GM18498 (cell line): ENCODE measurements at regions not wholly inside any gene's neighbourhood (a gene's known extent, or its start where the extent isn't known, plus 50 kb on each side); places are given as distances from the start of the nearest gene placed in this dataset.
"Not testable (repeated sequence)": the region's sequence is repeated elsewhere in the genome, so short reads cannot be mapped to it uniquely, and the experiment has no call there.

Experiments used
- ATAC-seq: cut with Tn5 transposase; IDR thresholded peaks from one replicate; pipeline ENCODE4 v1.9.1; 2021; ENCODE audit warnings: mild to moderate bottlenecking, moderate library complexity; ENCODE audit not compliant: unreplicated experiment

DNA sequence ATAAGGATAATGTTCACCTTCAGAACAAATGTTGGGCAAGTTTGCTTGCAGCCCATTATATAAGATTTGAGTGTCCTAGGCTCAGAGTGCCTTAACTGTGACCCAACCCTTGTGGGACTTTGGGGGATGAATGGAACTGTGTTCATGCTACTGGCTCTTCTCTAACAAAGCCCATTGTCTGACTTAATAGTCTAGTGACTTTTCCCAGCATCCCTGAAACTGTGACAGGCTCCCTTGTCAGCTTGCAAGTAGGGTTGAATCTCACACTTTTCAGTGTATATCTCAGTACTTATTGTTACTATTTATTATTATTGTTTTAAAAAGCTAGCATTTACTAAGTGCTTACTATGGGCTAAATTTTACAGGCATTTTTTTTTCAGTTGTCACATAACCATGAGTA, 1488.2 kb downstream of the KHDRBS2 start:
- ATAC-seq, result not testable (repeated sequence)

DNA sequence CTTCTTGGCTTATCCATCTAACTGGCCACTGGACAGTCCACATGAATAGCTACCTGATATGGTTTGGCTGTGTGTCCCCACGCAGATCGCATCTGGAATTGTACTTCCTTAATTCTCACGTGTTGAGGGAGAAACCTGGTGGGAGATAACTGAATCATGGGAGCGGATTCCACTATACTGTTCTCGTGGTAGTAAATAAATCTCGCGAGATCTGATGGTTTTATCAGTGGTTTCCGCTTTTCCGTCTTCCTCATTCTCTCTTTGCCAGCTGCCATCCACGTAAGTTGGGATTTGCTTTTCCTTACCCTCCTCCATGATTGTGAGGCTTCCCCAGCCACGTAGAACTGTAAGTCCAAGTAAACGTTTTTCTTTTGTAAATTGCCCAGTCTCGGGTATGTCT, 1496.4 kb downstream of the KHDRBS2 start:
- not testable (repeated sequence) for ATAC-seq

DNA sequence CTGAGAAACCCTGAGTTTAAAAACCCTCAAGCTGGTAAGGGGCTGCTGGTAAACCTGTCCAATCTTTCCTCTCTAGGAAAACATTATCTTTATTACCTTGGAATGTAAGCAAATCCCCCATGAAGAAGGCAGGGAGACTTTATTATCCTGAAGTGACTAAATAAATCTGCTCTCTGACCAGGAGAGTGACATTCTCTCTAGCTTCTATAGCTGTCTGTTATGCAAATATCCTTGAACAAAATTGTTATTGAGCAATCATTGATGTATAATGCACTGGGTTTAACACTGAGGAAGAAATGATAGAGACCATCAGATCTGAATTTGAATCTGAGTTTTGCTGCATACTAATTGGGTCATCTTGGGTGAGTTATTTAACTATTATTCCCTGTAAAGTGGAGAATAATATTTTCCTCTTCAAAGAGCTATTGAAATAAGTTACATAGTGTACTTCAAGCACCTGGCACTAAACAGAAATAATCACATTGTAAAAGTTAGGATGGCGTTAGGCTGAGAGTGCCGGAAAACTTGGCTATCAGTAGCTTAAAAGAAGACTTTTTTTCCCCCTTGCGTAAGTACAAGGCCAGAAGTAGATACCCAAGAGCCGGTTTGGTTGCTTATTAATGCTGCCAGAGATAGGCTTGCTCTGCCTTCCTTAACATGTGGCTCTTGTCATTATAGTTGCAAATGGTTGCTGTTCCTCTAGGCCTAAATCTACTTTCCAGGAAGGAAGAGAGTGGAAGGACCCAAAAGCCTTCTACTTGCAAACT, 1503.1 kb downstream of the KHDRBS2 start:
- ATAC-seq, result not testable (repeated sequence)

DNA sequence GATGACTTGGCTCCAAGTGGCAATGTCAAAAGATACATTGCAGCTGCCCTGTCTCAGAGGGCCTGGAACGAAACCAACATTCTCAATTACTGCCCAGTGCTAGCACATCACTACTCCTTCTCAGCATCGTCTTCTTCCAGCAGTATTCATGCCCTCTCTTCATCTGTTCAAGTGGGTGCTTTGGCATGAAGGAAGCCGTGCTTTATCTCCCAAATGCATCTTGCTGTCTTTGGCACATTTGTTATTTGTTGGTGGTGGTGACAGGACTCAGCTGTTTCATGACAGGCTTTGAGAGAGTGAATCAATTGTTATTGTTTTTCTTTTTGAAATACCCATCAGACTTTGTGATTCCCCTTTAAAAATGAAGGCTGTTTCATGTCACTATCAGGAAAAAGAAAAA, 1506.4 kb downstream of the KHDRBS2 start:
- ATAC-seq, result not testable (repeated sequence)

DNA sequence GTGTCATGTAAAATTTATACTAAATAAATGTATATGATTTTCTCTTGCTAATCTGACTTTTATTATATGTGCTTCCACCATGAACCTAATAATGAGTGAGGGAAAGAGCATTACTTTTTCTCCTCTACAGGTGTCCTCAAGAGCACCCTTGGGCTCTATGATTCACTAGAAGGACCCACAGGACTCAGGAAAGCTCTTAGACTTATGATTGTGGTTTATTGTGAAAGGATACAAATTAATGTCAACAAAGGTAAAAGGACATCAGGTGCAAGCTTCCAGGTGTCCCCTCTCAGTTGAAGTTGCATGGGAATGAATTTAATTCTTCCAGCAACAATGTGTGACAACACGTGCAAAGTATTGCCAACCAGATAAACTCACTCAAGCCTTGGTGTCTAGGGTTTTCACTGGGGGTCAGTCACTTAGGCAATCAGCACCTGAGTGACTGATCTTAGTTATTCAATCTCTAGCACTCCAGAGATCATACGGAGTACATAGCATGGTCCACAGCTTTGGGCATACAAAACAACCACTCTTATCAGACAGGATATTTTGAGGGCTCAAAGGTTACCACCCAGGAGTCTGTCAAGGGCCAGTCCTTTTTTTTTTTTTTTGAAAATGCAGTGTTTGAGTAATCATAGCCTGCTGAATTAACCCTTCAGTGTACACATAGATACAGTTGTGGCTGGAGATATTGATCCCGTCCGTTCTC, 1518.1 kb downstream of the KHDRBS2 start:
- ATAC-seq, result not testable (repeated sequence)

DNA sequence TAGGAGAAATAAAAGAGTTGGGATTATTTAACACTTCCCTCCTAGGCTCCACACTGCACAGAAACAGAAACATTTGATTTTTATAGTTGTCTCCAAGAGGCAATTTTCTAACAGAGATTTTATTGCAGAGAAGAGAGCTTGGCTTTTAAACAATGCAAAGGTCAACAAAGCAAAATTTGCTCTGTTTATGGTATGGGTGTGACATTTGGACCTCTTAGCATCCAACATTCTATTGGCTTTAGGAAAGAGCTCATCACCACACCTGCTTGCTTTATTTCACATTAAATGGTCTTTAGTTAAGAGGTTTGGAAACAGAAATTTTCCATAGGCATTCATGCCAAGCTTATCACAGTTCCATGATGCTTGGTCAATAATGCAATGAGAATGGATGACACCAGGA, 1520.7 kb downstream of the KHDRBS2 start:
- not testable (repeated sequence) for ATAC-seq

DNA sequence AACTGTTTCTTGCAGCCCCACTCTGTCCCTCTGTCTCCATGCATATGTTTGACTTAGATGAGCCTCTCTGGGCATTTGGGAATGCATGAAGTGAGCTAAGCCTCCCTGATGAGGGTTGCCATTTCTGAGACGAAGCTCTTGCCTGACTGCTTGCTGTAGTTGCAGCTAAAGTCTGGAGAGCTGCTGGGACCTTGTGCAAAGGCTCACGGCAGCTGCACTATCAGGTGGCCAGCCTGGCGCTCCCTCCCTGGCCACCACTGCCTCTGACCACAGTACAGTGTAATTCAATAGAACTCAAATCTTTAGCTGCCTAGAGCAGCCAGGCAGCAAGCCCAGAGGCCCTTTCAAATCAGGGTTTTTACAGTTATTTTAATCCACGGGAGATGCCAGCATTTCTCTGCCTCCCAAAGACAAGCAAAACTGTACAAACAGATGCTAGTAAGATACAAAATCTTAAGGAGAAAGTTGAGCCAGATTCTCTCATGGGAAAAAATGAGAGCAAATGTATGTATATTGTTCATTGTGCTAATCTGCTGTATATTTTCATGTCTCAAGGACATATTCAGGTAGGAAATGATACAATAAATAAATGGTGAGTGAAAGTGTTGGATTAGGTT, 1522.5 kb downstream of the KHDRBS2 start:
- ATAC-seq, result not testable (repeated sequence)

DNA sequence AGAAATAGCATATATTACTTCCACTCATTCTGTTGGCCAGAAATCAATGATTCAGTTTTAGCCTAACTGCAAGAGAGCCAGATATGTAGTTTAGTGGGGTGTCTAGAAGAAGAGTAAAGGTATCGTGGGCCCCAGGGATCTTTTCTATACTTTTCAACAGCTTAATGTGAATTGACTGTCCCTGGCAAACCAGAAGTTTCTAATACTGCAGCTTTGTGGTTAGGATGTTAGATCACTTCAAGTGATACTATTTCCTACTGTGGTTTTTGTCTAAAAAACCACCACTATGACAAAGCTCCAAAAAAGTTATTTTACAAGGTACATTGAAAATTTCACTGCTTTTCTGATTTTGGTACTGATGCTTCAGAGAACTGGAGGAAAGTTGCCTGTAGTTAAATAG, 1525.1 kb downstream of the KHDRBS2 start:
- not testable (repeated sequence) for ATAC-seq

DNA sequence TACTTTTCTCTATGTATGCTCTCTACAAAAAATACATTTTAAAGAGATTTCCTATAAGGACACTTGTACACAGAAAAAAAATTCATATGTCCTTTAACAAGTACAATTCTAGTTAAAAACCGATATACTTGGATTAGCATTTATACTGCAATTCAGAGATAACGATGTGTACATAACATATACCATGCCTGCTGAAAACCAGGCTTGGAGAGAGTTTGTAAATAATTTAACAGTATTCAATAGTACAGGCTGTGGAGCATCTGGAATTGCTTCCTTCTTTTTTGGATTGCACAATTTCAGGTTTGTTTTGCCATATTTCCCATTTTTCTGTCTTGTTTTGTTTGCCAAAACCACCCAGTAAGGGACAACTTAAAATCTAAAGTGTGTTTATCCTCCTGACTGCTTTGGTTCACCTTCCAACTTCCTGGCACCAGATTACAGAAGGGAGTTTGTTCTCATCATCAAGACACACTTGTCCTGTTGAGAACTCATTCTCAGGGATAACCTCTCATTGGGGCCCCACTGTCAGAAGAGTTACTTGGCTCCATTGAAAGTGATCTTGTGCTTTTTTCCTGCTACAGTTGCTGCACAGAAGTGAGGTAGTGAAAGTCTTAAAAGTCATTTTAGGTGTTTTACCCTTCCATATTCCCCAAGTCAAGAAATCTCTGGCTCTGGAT, 1526.7 kb downstream of the KHDRBS2 start:
- ATAC-seq, result not testable (repeated sequence)

DNA sequence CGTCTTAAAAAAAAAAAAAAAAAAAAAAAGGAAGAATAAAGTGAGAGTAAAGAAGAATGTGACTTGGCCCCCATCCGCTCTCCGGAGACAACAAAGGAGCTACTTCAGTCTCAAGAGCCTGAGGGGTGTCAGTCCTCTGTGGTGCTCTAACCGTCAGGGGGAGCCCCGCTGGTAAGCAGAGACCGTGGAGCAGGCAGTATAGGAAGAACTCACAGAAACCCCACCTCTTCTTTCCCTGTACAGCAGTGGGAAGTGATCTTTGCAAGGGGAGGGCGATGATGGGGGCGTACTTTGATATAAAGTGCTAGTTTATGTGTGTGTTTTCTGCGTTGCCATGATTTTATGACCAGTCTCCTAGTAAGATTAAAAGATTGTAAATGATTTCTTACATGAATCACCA, 1527.3 kb downstream of the KHDRBS2 start:
- ATAC-seq, result not testable (repeated sequence)

DNA sequence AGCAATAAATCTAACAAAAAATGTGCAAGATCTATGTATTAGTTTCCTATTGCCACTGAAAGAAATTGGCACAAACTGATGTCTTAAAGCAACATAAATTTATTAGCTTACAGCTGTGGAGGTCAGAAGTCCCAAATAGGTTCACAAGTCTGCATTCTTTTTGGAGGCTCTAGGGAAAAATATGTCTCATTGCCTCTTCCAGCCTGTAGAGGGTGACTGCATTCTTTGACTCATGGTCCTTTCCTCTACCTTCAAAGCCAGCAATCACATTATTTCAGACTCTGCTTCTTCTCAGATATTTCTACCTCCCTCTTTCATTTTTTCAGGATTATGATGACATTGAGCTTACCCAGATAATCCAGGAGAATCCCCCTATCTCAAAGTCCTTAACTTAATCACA, 1531.1 kb downstream of the KHDRBS2 start:
- ATAC-seq, result no peak

DNA sequence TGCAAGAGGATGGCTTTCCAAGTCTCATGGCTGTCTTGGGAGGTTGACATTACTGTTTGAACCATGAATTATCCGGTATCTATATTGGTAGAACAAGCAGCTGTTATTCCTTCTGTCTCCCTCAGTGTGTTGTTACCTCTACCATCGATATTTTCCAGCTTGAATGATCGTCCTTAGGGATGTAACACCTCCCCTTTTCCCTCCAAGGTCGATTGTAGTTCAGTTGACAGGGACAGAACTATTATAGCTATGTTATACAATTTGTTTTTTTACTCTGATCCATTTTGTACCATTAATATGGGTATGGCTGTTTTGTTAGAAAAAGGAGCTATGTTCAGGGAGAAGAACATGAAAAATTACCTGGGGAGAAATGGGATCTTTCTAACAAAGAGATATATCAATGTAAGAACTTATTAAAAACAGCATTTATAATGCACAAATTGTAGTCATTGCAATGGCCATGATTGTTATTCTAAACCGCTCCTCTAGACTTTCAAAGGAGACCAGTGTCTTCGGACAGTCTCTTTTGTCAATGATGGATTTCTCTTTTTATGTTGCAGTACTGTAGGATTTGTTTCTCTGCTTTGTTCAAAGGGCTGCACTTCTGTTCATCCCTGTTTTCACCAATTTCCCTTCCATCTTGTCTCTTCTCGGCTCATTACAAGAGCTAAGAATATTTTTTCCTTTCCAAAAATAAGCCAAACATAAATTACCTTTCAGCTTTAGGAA, 1535.5 kb downstream of the KHDRBS2 start:
- ATAC-seq, result not testable (repeated sequence)

DNA sequence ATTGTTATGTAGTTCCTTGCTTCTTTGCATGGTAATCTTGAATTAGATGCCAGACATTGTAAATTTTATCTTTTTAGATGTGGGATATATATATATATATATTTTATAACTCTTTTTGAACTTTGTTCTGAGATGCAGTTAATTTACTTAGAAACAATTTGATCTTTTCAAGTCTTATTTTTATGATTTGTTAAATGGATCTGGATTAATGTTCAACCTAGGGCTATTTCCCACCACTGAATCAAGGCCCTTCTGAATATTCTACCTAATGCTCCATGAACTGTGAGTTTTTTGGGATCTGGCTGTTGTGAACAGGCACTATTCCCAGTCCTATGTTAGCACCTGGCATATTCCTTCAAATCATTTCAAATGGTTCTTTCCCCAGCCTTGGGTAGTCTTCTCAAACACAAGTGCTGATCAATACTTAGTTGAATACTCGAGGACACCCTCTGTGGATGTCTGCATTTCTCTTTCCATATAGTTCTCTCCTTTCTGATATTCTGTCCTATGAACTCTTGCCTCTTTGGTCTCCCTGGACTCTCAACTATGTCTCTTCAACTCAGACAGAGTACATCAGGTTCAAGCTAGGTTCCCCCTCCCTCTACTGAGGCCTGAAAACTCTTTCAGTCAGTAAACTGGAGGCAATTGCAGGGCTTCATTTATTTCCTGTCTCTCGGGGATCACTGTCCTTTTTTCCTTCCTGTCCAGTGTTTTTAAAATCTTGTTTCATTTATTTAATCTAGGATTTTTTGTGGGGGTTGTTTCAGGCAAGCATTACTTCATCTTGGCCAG, 1538.1 kb downstream of the KHDRBS2 start:
- not testable (repeated sequence) for ATAC-seq

DNA sequence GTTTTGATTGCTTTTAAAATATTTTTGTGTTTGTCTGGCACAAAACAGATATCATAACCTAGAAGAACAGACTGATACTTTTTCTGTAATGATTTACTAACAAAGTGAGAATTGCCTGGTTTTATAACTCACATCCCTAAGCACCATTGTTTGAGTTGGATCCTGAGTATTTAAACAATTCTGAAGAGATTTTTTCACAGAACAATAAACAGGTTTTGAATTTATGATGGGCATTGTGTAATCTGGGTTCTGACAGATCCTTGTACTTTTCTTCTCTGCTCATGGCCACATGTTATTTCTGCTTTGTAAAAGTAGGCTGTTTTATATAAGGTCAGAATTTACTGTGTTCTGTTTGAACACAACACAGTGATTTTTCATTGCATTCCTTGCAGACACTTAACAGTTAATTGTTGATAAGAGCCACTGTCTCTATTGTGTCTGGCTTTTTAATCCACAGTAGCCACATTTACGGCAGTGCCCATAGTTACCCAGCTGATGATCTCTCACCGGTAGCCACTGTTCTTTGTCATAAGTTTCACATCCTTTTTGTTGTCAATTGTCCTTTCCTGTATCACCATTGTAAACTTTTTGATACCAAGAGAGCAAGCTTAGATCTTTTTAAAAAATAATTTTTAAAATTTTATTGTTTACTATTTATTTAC, 1548.1 kb downstream of the KHDRBS2 start:
- ATAC-seq, result peak; percentile 72

DNA sequence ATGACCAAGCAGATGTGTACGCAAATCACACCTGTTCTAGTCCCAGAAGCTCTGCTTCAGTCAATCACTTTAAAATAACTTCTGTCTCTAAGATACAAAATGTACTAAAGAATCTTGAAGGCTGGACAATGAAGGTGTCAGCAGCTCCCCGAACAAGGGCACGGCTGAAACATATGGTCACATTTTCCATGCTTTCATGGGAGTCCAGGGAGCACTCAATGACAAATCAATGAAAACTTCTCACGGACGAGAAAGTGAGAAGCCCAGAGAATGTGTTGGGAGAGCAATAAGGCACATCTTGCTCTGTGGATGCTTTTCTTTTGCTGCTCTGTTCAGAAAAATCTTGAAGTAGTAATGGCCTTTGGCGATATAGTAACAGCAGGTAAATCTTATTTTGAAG, 1548.7 kb downstream of the KHDRBS2 start:
- ATAC-seq, result not testable (repeated sequence)

DNA sequence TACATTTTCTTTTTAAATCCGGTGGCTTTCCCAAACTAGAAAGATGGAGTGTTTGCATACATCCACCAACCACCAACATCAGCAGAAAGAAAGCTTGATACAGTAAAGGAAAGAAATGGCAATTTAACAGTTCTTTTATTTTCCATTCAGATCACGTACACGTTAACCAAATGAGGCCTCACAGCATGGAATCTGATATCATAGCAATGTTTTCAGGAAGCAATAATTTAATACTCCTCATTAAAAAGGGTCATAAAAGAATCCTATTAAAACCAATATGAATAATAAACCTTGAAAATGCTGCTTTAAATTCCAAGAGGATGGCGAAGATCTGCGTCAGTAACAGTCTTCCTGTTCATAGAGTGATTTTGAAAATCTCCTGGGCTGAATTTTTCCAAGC, 1562.1 kb downstream of the KHDRBS2 start:
- not testable (repeated sequence) for ATAC-seq

DNA sequence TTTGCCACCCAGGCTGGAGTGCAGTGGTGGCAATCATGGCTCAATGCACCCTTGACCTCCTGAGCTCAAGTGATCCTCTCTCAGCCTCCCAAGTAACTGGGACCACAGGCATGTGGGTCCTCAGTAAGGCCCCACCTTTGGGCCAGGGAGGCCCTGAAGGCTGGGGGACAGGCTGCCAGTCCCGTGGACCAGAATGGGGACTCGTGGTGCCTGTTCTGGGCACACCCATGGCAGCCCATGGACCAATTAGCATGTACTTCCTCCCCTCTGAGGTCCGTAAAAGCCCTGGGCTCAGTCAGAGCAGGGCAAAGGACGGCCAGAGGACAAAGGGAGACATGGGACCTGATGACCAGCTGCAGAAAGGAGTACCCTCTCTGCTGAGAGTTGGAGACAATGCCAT, 1590.8 kb downstream of the KHDRBS2 start:
- no peak for ATAC-seq

DNA sequence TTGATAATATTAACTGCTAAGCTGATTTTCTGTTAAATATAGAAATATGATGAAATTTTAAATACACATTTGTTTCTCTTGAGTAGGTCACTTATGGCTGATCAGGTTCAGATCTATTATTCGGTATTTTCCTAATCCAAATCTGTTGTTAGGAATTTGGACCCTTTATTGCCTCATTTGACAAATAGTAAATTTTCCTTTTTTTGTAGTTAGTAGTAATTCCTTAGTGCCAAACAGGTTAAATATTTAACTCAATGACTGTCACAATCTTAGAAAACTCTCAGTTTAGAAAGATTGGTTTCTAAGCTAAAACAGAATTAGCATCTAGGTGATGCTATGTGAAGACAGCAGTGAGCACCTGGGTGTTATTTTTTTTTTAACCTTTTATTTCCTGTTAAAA, 1598.9 kb downstream of the KHDRBS2 start:
- ATAC-seq, result no peak

DNA sequence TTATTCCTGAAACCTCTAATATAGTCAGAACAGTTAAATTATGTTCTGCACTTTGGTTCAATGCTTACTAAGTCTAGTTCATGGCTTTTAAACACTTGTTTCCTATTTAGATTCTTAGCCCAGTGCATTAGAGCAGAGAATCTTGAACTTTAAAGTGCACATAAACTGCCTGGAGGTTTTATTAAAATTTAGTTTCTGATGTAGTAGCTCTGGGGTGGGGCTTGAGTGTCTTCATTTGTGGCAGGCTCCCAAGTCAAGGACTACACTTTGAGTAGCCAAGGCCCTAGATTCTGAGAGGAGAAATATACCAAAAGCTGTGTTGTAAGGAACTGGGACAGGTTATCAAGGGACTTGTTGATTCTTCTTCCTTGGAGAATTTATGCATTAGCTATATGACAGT, 1604.2 kb downstream of the KHDRBS2 start:
- no peak for ATAC-seq
